ENCODE measurements at regions not wholly inside any gene's neighbourhood (a gene's known extent, or its start where the extent isn't known, plus 50 kb on each side); places are given as distances from the start of the nearest gene placed in this dataset.

DNA sequence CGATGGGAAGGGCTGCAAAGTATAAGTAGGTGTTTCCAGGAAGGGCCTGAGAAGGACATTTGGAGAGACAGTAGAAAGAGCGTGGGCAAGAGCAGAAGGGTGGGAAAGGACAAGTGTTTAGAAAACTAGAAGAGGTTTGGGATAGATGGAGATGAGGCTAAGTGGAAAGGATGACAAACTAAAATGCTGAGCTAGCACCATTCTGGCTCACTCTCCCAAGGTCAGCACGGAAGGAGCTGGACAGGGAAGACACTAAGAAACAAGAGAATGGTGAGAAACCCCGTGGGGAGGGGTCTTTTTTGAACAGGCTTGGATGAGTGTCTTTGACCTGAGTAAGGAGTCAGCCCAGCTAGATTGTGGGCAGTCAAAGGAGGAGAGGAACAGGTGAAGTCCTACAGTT lies 286.0 kb downstream of the CDK5RAP2 start:
- TF ChIP-seq, protein P1, sequence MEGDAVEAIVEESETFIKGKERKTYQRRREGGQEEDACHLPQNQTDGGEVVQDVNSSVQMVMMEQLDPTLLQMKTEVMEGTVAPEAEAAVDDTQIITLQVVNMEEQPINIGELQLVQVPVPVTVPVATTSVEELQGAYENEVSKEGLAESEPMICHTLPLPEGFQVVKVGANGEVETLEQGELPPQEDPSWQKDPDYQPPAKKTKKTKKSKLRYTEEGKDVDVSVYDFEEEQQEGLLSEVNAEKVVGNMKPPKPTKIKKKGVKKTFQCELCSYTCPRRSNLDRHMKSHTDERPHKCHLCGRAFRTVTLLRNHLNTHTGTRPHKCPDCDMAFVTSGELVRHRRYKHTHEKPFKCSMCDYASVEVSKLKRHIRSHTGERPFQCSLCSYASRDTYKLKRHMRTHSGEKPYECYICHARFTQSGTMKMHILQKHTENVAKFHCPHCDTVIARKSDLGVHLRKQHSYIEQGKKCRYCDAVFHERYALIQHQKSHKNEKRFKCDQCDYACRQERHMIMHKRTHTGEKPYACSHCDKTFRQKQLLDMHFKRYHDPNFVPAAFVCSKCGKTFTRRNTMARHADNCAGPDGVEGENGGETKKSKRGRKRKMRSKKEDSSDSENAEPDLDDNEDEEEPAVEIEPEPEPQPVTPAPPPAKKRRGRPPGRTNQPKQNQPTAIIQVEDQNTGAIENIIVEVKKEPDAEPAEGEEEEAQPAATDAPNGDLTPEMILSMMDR (IDR thresholded peaks at IDR 0.05; ENCODE audit: low read length): no peak
- TF ChIP-seq EZH2phosphoT487 (IDR thresholded peaks at IDR 0.05; ENCODE audit: low read length) (no peak), EZH2 (optimal IDR thresholded peaks at IDR 0.05; ENCODE audit: low read depth, low read length) (no peak)

Measured in MM.1S (cell line).